ENCODE measurements at regions not wholly inside any gene's neighbourhood (a gene's known extent, or its start where the extent isn't known, plus 50 kb on each side); places are given as distances from the start of the nearest gene placed in this dataset.

DNA sequence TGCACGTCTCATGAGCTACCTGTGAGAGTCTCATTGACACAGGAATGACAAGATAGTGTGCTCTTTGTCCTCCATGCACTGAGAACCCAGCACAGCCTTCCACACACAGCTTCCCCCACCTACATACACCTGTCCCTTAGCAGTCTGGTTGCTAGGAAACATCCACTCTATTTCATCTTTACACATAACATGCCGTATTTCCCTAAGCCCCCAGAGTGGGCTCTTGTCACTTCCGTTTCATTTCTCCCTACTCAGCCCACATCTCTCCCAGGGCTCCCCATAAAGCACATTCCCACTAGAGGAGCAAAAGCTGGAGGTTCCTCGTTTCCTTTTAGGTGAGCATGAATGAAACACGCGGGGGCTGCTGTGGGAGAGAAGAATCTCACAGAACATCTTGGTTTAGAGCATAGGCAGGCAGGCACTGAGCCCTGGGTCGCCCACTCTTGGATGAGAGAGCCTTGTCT lies 137.1 kb downstream of the ETS2 start:
- no peak overlapping the region for H3K27ac ChIP-seq
- intact Hi-C loops (cut with DNase I): no loop called here
- H3K27me3 ChIP-seq: no peaks in the 10 kb centered on the region
- DNase-seq (no peak), ATAC-seq (no peak)
- H3K36me3 ChIP-seq: no peaks in the 10 kb centered on the region
- no peaks in the 10 kb centered on the region for H3K9me3 ChIP-seq
- no peak overlapping the region for H3K4me3 ChIP-seq
- 94 to 96% methylated on average over 7 of the region's 7 CpGs for WGBS, 2 donors
- TF ChIP-seq CTCF (IDR thresholded peaks at IDR 0.05): no peak
- H3K4me1 ChIP-seq: peaks cover 0 to 9% (median 0%) of the 10 kb centered on the region in 9 donors

DNA sequence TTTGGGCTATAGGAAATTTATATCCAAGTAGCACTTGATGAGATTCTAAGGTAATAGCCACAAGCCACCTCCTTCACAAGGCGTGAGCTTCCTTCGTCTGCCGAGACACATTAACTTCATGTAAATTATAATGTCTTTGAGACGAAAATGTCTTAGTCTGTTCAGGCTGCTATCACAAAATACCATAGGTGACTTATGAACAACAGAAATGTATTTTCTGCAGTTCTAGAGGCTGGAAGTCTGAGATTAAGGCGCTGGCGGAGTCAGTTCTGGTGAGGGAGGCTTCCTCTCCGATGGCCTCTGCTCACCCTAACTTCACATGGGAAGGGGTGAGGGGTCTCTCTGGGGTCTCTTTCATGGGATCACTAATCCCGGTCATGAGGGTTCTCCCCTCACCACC lies 133.0 kb downstream of the ETS2 start:
- H3K27me3 ChIP-seq: no peaks in the 10 kb centered on the region
- DNase-seq (no peak), ATAC-seq (no peak)
- H3K36me3 ChIP-seq: no peaks in the 10 kb centered on the region
- H3K27ac ChIP-seq: no peak overlapping the region
- 87 to 89% methylated on average over 8 of the region's 8 CpGs for WGBS, 2 donors
- H3K4me1 ChIP-seq: peaks cover 0 to 11% (median 0%) of the 10 kb centered on the region in 9 donors
- no peak overlapping the region for H3K4me3 ChIP-seq
- intact Hi-C loops (cut with DNase I): no loop called here
- no peak for TF ChIP-seq CTCF (IDR thresholded peaks at IDR 0.05)
- H3K9me3 ChIP-seq: no peaks in the 10 kb centered on the region

DNA sequence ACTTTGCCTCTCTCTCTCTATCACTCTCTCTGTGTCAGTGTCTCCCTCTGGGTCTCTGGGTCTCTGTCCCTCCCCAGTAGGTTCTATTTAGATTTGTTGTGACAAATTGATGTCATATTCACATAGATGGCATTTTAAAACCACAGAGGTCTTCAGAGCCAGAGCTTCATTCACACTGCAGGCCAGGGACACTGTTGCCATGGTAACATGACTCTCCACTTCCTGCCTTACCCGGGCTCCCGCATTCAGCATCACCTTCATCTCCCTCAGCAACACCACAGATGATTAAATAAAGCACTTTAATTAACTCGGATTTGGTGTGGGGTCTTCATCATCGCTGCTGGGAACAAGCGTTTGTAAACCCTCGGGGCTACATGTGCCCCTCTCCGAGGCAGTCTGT lies 132.6 kb downstream of the ETS2 start:
- 65 to 71% methylated on average over 7 of the region's 7 CpGs for WGBS, 2 donors
- Histone ChIP-seq H3K36me3 (no peaks in the 10 kb centered on the region), H3K27me3 (no peaks in the 10 kb centered on the region), H3K4me3 (no peak overlapping the region), H3K27ac (no peak overlapping the region), H3K9me3 (no peaks in the 10 kb centered on the region), H3K4me1 (peaks cover 0 to 11% (median 0%) of the 10 kb centered on the region in 9 donors)
- DNase-seq (no peak), ATAC-seq (no peak)
- TF ChIP-seq CTCF (IDR thresholded peaks at IDR 0.05): no peak
- intact Hi-C loops (cut with DNase I): no loop called here

GRCh38 chr21:38937844-38938243 lies 132.1 kb downstream of the ETS2 start:
- no peak for DNase-seq
- peaks cover 0 to 11% (median 0%) of the 10 kb centered on the region in 9 donors for H3K4me1 ChIP-seq
- H3K27me3 ChIP-seq: no peaks in the 10 kb centered on the region
- H3K27ac ChIP-seq: no peak overlapping the region
- H3K4me3 ChIP-seq: no peak overlapping the region
- no peak for ATAC-seq
- intact Hi-C loops (cut with DNase I): no loop called here
- WGBS, 2 donors: 81 to 82% methylated on average over 3 of the region's 3 CpGs
- no peaks in the 10 kb centered on the region for H3K36me3 ChIP-seq
- TF ChIP-seq CTCF (IDR thresholded peaks at IDR 0.05): no peak
- no peaks in the 10 kb centered on the region for H3K9me3 ChIP-seq
